ENCODE measurements at regions not wholly inside any gene's neighbourhood (a gene's known extent, or its start where the extent isn't known, plus 50 kb on each side); places are given as distances from the start of the nearest gene placed in this dataset.

- no peak for TF ChIP-seq EZH2 (IDR thresholded peaks at IDR 0.05; ENCODE audit: insufficient read depth, low read length)
- TF ChIP-seq CTCF (IDR thresholded peaks at IDR 0.05; ENCODE audit: insufficient read depth, low read depth, low read length), result no peak
Measured at GRCh38 chr16:11446566-11447119, 101.4 kb downstream of the RMI2 start.

Measured in astrocyte (in vitro differentiated cells and primary cell).